KBM-7 (cell line): ENCODE measurements at regions not wholly inside any gene's neighbourhood (a gene's known extent, or its start where the extent isn't known, plus 50 kb on each side); places are given as distances from the start of the nearest gene placed in this dataset.

Experiments
- DNase-seq: peaks from one replicate; pipeline ENCODE4 v3.0.0-alpha.2; 2015
- in situ Hi-C: fragments of 300-500 bp; cut with MboI; formaldehyde crosslinking; loops from 2 replicates; pipeline ENCODE4 v1.14.3; 2020; ENCODE audit warnings: low sequenced_read_pairs, low pct_unique_long_range_greater_than_20kb, mixed read lengths

GRCh38 chr14:97624985-97625384 lies 827.8 kb downstream of the VRK1 start:
- in situ Hi-C loops: no loop called here
- DNase-seq: no peak

DNA sequence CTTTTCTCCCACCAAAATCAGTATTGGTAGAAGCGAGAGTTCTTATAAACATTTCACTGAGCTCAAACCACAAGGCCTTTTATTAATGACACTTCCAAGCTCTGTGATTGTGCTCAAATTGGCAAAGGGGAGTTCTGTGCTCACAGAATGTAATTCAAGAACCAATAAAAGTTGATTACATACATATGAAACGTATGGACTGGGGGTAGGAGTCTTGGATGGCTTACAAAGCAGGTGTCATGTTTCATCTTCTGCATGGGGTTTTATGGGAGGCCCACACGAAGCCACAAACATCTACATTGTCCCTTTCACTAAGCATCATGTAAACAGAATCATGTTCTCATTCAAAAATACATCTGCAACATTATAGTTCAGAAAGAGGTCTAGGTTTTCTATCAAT lies 828.3 kb downstream of the VRK1 start:
- in situ Hi-C loops: no loop called here
- no peak for DNase-seq

GRCh38 chr14:97626088-97626487 lies 828.9 kb downstream of the VRK1 start:
- DNase-seq: no peak
- in situ Hi-C loops: no loop called here

GRCh38 chr14:97630249-97630648 lies 833.1 kb downstream of the VRK1 start:
- no peak for DNase-seq
- in situ Hi-C loops: no loop called here

DNA sequence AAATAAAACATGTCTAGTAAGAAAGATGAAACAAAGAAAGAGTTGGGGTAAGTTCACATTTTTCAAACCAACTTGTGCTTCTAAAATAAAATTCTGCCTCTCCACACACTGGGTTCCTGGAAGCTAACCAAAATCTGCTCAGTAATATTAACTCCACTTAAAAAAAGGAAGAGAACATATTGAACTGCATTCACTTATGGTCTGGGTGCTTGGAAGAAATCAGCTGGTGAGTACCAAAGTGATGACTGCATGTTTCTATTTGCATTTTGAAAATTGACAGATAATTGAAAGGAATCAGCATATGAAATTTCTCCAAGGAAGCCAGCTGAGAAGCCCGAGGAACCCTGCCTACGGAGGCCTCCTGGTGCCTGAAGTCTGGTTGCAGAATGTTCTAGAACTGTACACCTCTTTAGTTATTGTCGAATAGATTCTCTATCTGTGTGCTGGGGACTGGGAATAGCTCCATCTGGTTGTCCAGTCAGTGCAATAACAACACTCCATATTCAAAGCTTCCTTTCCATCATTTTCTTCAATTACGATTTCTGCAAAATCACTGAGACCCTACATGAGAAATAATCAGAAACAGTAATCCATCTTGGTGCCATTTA lies 836.1 kb downstream of the VRK1 start:
- no peak for DNase-seq
- in situ Hi-C loops: no loop called here

- no peak for DNase-seq
- in situ Hi-C loops: no loop called here
These were observed 837.6 kb downstream of the VRK1 start for GRCh38 chr14:97634751-97635150.

GRCh38 chr14:97638864-97639263 lies 841.7 kb downstream of the VRK1 start:
- in situ Hi-C loops: no loop called here
- no peak for DNase-seq

DNA sequence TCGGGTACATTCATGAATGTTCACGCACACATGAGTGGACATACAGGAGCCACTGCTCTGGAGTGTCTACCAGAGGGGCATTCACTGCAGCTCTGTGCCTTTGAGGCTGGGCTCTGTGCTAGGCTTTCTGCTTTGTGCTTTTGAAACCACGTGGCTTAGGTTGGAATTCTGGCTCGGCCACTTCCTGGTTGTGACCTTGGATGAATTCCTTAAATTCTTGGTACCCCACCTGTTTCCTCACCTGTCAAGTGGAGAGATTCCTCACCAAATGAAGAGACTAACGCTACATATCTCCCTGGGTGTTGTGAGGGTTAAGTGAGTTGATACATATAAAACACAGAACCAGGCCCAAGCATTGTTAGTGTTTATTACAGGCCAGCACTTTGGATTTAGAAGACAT lies 842.8 kb downstream of the VRK1 start:
- in situ Hi-C loops: no loop called here
- no peak for DNase-seq

DNA sequence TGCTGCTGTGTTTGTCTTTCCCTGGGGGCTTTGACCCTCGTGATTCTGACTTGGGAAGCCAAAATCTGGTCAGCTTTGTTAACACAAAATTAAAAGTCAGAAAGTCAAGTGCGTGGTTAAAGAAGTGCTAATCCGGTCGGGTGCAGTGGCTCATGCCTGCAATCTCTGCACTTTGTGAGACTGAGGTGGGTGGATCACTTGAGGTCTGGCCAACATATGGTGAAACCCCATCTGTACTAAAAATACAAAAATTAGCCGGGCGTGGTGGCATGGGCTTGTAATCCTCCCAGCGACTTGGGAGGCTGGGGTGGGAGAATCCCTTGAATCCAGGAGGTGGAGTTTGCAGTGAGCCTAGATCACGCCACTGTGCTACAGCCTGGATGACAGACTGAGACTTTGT lies 844.6 kb downstream of the VRK1 start:
- in situ Hi-C loops: no loop called here
- DNase-seq: no peak

- no peak for DNase-seq
- in situ Hi-C loops: no loop called here
These were observed 845.4 kb downstream of the VRK1 start for GRCh38 chr14:97642631-97643030.

- DNase-seq: no peak
- in situ Hi-C loops: no loop called here
These were observed 847.2 kb downstream of the VRK1 start for GRCh38 chr14:97644365-97644764.

GRCh38 chr14:97649752-97650151 lies 852.6 kb downstream of the VRK1 start:
- DNase-seq: no peak
- in situ Hi-C loops: no loop called here

- DNase-seq: no peak
- in situ Hi-C loops: no loop called here
These were observed 858.2 kb downstream of the VRK1 start for GRCh38 chr14:97655169-97655948.

GRCh38 chr14:97657609-97658008 lies 860.4 kb downstream of the VRK1 start:
- in situ Hi-C loops: no loop called here
- no peak for DNase-seq

DNA sequence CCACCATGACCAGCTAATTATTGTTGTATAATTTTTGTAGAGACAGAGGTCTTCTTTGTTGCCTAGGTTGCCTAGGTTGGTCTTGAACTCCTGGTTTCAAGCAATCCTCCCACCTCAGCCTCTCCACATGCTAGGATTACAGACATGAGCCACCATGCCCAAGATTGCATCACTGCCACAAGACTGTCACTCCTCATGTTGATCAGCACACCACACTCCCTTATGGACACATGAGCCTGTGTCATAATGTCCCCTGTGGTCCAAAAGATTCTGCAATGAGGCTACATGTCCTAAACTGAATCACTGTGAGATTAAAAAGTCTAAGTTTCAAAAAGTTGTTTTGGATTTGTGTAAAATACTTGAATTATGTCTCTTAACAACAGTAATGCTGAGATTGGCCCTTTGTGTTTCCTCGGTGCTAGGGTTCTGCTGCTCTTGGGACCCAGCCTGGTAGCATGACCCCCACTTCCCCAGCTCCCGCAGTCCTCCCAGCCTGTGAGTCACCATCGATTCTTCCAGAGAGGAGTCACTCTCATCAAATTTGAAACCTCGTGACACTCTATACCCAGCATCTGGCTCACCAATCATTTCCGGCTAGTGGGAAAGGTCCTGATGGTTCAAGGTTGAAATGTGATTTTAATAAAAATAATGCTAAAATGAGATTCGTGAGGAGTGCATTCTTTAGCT lies 890.9 kb downstream of the VRK1 start:
- no peak for DNase-seq
- in situ Hi-C loops: no loop called here

DNA sequence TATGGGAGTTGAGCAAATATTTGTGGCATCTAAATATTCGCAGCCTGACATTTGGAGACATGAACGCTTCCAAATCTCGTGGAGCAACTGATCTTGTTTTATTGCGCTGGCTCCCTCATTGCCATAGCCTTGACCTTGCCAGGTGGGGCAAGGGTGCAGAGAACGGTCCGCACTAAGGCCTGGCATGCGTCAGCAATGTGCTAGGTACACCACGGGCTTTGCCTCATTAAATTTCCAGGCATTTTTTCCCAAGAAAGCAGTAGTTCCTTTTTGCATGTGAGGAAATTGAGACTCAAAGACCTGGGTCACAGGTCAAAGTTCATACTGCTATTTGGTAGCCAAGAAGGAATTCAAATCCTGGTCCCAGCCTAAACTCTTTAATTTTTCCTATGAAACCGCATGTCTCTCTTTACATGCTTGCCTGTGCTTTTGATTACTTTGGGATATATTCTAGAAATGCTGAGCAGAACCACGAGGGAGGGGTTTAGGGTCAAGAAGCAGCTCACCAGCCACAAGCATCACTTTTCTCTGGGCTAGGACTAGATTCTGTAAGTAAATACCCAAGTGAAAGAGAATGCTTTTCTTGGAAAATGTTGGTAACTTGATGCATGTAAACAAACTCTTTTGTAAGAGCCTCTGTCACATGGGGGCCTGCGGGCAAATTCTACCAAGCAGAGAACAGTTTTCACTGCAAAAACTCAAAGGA lies 891.6 kb downstream of the VRK1 start:
- in situ Hi-C loops: no loop called here
- DNase-seq: no peak

GRCh38 chr14:97692084-97692483 lies 894.9 kb downstream of the VRK1 start:
- DNase-seq: no peak
- in situ Hi-C loops: no loop called here

GRCh38 chr14:97695456-97695981 lies 898.3 kb downstream of the VRK1 start:
- in situ Hi-C loops: no loop called here
- DNase-seq: no peak

DNA sequence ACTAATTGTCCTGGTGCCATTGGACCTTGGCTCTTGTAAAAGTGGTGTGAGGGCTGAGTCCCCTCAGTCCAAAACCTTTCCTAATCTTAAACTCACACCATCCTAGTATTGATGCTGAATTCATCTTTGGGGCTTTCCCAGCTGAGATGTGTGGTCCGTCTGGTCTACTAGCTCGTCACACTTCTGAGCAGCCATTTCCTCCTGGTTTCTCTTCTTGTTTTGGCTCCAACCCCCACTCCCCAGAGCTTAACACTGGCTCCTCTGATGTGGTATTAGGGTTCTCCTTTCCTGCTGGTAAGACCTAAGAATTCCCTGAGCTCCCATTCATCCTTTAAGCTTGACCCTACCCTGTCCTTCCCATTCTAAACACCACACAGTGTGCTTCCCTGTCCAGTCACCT lies 900.6 kb downstream of the VRK1 start:
- DNase-seq: no peak
- in situ Hi-C loops: no loop called here

DNA sequence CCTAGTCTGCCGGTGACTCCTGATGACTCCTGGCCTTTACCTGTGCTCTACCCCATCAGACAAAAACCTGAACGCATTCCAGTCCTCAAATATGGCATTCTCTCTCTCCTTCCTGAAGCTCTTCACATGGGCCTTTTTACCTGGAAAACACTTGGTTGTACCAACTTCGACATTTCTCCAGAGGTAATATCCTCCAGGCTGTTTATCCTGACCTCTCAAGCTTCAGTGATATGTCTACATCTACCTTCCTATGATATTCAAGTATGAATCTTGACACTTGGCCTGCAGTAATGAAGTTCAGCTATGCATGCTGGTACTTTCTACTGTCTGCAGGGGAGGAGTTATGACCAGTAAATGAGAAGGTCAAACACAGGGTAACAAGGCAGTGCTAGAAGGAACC lies 901.8 kb downstream of the VRK1 start:
- no peak for DNase-seq
- in situ Hi-C loops: no loop called here
